Testis (tissue), 2 donors: ENCODE measurements at regions not wholly inside any gene's neighbourhood (a gene's known extent, or its start where the extent isn't known, plus 50 kb on each side); places are given as distances from the start of the nearest gene placed in this dataset.

Experiments used
- POLR2A ChIP-seq: fragments of 450-650 bp; IDR thresholded peaks from one replicate; pipeline ENCODE4 v1.6.1; 2017; ENCODE audit warnings: antibody characterized with exemption, mild to moderate bottlenecking, moderate library complexity
- TF ChIP-seq, protein P1 (sequence below), 3 experiments: fragments of 450-650 bp in 2 of 3; fragments of 200-600 bp in 1 of 3; sonication (generic) in 1 of 3; IDR thresholded peaks; one replicate each; pipeline ENCODE4 v1.5.1; 2016 to 2019; ENCODE audit warnings: antibody characterized with exemption in 3 of 3, mild to moderate bottlenecking in 2 of 3, moderate library complexity in 1 of 3

DNA sequence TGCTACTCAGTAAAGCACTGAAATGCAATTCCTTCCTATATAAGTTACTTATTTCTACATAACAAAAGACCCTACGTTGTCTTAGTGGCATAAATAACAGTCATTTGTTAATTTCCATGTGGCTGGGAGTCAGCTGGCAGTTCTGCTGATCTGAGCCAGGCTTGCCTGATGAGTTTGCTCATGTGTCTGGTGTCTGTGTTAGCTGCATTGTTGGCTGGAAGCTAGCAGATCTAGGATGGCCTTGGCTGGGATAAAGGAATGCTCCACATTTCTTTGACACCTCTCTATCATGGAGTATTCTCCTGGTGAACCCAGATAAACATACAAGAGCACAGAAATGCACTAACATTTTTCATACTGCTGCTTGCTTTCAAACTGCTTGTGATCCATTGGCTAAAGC lies 264.4 kb upstream of the MON1B start:
- TF ChIP-seq, protein P1, sequence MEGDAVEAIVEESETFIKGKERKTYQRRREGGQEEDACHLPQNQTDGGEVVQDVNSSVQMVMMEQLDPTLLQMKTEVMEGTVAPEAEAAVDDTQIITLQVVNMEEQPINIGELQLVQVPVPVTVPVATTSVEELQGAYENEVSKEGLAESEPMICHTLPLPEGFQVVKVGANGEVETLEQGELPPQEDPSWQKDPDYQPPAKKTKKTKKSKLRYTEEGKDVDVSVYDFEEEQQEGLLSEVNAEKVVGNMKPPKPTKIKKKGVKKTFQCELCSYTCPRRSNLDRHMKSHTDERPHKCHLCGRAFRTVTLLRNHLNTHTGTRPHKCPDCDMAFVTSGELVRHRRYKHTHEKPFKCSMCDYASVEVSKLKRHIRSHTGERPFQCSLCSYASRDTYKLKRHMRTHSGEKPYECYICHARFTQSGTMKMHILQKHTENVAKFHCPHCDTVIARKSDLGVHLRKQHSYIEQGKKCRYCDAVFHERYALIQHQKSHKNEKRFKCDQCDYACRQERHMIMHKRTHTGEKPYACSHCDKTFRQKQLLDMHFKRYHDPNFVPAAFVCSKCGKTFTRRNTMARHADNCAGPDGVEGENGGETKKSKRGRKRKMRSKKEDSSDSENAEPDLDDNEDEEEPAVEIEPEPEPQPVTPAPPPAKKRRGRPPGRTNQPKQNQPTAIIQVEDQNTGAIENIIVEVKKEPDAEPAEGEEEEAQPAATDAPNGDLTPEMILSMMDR (IDR thresholded peaks at IDR 0.05), result no peak
- no peak for TF ChIP-seq POLR2A
